H9 (cell line): ENCODE measurements at regions not wholly inside any gene's neighbourhood (a gene's known extent, or its start where the extent isn't known, plus 50 kb on each side); places are given as distances from the start of the nearest gene placed in this dataset.

ENCODE experiments used
- DNase-seq: peaks from one replicate; pipeline ENCODE4 v3.0.0-alpha.2; 2017
- H2AFZ ChIP-seq: one replicate; pipeline ENCODE4 v1.6.1; 2013; ENCODE audit warnings: mild to moderate bottlenecking, low read length, control low read depth, moderate library complexity
- H2AK5ac ChIP-seq: 2 replicates; pipeline ENCODE4 v1.6.1; 2013; ENCODE audit warnings: low read length, control low read depth, mixed read lengths; ENCODE audit not compliant: insufficient read length
- H2BK120ac ChIP-seq: one replicate; pipeline ENCODE4 v1.6.1; 2013; ENCODE audit warnings: low read depth, mild to moderate bottlenecking, low read length, control low read depth, inconsistent platforms; ENCODE audit not compliant: poor library complexity, severe bottlenecking
- H2BK12ac ChIP-seq: 2 replicates; pipeline ENCODE4 v1.6.1; 2013; ENCODE audit warnings: low read length, control low read depth, mixed read lengths, low read depth; ENCODE audit not compliant: insufficient read length
- H2BK15ac ChIP-seq: 2 replicates; pipeline ENCODE4 v1.6.1; 2013; ENCODE audit warnings: low read depth, low read length, control low read depth
- H2BK20ac ChIP-seq: one replicate; pipeline ENCODE4 v1.6.1; 2013; ENCODE audit warnings: low read depth, mild to moderate bottlenecking, low read length, control low read depth, inconsistent platforms; ENCODE audit not compliant: poor library complexity, severe bottlenecking
- H2BK5ac ChIP-seq: 2 replicates; pipeline ENCODE4 v1.6.1; 2013; ENCODE audit warnings: low read length, control low read depth, mixed read lengths; ENCODE audit not compliant: insufficient read length
- H3K14ac ChIP-seq: 2 replicates; pipeline ENCODE4 v1.6.1; 2013; ENCODE audit warnings: low read length, control low read depth; ENCODE audit not compliant: insufficient read depth
- H3K18ac ChIP-seq: 2 replicates; pipeline ENCODE4 v1.6.1; 2013; ENCODE audit warnings: low read depth, mild to moderate bottlenecking, mixed read lengths, low read length, control low read depth; ENCODE audit not compliant: insufficient read length
- H3K23ac ChIP-seq: 2 replicates; pipeline ENCODE4 v1.6.1; 2013; ENCODE audit warnings: low read length, control low read depth, mixed read lengths, low read depth; ENCODE audit not compliant: insufficient read length
- H3K23me2 ChIP-seq: 2 replicates; pipeline ENCODE4 v1.6.1; 2013; ENCODE audit warnings: low read depth, mild to moderate bottlenecking, mixed read lengths, low read length, control low read depth; ENCODE audit not compliant: insufficient read length, poor library complexity, severe bottlenecking
- H3K27ac ChIP-seq: 2 replicates; pipeline ENCODE4 v1.5.1; 2013; ENCODE audit warnings: low read length, control low read depth, mixed read lengths, low read depth; ENCODE audit not compliant: insufficient read length
- H3K27me3 ChIP-seq: 2 replicates; pipeline ENCODE4 v1.6.1; 2013; ENCODE audit warnings: low read length, control low read depth, inconsistent platforms; ENCODE audit not compliant: insufficient read depth
- H3K4ac ChIP-seq: 2 replicates; pipeline ENCODE4 v1.6.1; 2013; ENCODE audit warnings: low read depth, mild to moderate bottlenecking, control low read depth, inconsistent platforms, low read length, moderate library complexity
- H3K4me1 ChIP-seq: 2 replicates; pipeline ENCODE4 v1.6.1; 2013; ENCODE audit warnings: low read length, control low read depth, inconsistent platforms; ENCODE audit not compliant: insufficient read depth
- H3K4me2 ChIP-seq: 2 replicates; pipeline ENCODE4 v1.6.1; 2013; ENCODE audit warnings: low read length, control low read depth, mixed read lengths; ENCODE audit not compliant: insufficient read length, insufficient read depth
- H3K56ac ChIP-seq: 2 replicates; pipeline ENCODE4 v1.6.1; 2013; ENCODE audit warnings: low read depth, mild to moderate bottlenecking, mixed read lengths, low read length, control low read depth; ENCODE audit not compliant: insufficient read length
- H3K79me1 ChIP-seq: 2 replicates; pipeline ENCODE4 v1.6.1; 2013; ENCODE audit warnings: low read depth, mild to moderate bottlenecking, moderate library complexity, low read length, control low read depth, inconsistent platforms; ENCODE audit not compliant: insufficient read depth, poor library complexity, severe bottlenecking
- H3K79me2 ChIP-seq: 2 replicates; pipeline ENCODE4 v1.6.1; 2013; ENCODE audit warnings: low read length, control low read depth, inconsistent platforms; ENCODE audit not compliant: insufficient read depth
- H3K9ac ChIP-seq: 2 replicates; pipeline ENCODE4 v1.6.1; 2013; ENCODE audit warnings: low read length, control low read depth, mixed read lengths; ENCODE audit not compliant: insufficient read length; ENCODE audit errors: extremely low read depth
- H3K9me3 ChIP-seq: one replicate; pipeline ENCODE4 v1.6.1; 2013; ENCODE audit warnings: low read depth, low read length, inconsistent platforms; ENCODE audit not compliant: control insufficient read depth
- H3T11ph ChIP-seq: one replicate; pipeline ENCODE4 v1.6.1; 2013; ENCODE audit warnings: mild to moderate bottlenecking, low read length, control low read depth, inconsistent platforms
- H4K20me1 ChIP-seq: one replicate; pipeline ENCODE4 v1.6.1; 2013; ENCODE audit not compliant: control insufficient read depth, insufficient read length, insufficient read depth
- H4K5ac ChIP-seq: 2 replicates; pipeline ENCODE4 v1.6.1; 2013; ENCODE audit warnings: low read depth, mild to moderate bottlenecking, mixed read lengths, low read length, control low read depth; ENCODE audit not compliant: insufficient read length
- H4K8ac ChIP-seq: replicated peaks from 2 replicates; pipeline ENCODE4 v1.6.1; 2013; ENCODE audit warnings: low read length, control low read depth, mixed read lengths, low read depth; ENCODE audit not compliant: insufficient read length
- H4K91ac ChIP-seq: 2 replicates; pipeline ENCODE4 v1.6.1; 2013; ENCODE audit warnings: low read depth, mild to moderate bottlenecking, moderate library complexity, mixed read lengths, low read length, control low read depth; ENCODE audit not compliant: insufficient read length
- H3K27ac Mint-ChIP-seq, 3 experiments: 2 replicates in 2 of 3; 3 replicates in 1 of 3; pipeline ENCODE4 v1.8.0; 2020 to 2021; ENCODE audit warnings: mixed read lengths in 3 of 3, mild to moderate bottlenecking in 1 of 3, moderate library complexity in 1 of 3
- H3K27me3 Mint-ChIP-seq: 2 replicates; pipeline ENCODE4 v1.8.0; 2021; ENCODE audit warnings: low read depth, mild to moderate bottlenecking, moderate library complexity, mixed read lengths
- H3K36me3 Mint-ChIP-seq, 3 experiments: 2 replicates in 2 of 3; 3 replicates in 1 of 3; pipeline ENCODE4 v1.8.0; 2020 to 2021; ENCODE audit warnings: low read depth in 3 of 3, mixed read lengths in 3 of 3; ENCODE audit not compliant: insufficient read depth in 1 of 3
- H3K4me1 Mint-ChIP-seq, 2 experiments: 2 replicates each; pipeline ENCODE4 v1.8.0; 2020; ENCODE audit warnings: mixed read lengths in 2 of 2
- H3K4me3 Mint-ChIP-seq, 2 experiments: 2 replicates in 1 of 2; 3 replicates in 1 of 2; pipeline ENCODE4 v1.8.0; 2020 to 2021; ENCODE audit warnings: mild to moderate bottlenecking in 2 of 2, mixed read lengths in 2 of 2, moderate library complexity in 1 of 2
- H3K9me3 Mint-ChIP-seq, 2 experiments: 2 replicates in 1 of 2; 3 replicates in 1 of 2; pipeline ENCODE4 v1.8.0; 2020; ENCODE audit warnings: mild to moderate bottlenecking in 2 of 2, mixed read lengths in 2 of 2, moderate library complexity in 1 of 2
- WGBS: extraction: QIAGEN DNeasy Blood & Tissue Kit; methylation state at CpG from one replicate; pipeline ENCODE4 v1.1.7; 2013; ENCODE audit warnings: missing lambda C conversion rate, low lambda C conversion rate, mixed read lengths; ENCODE audit not compliant: insufficient read length; ENCODE audit errors: extremely low coverage; 5-methylcytosine and 5-hydroxymethylcytosine counted together
- TF ChIP-seq, protein P1 (sequence below): fragments of 200-600 bp; sonication (generic); conservative IDR thresholded peaks from 3 replicates; pipeline ENCODE4 v1.8.0; 2021; ENCODE audit warnings: antibody characterized with exemption, mild to moderate bottlenecking

DNA sequence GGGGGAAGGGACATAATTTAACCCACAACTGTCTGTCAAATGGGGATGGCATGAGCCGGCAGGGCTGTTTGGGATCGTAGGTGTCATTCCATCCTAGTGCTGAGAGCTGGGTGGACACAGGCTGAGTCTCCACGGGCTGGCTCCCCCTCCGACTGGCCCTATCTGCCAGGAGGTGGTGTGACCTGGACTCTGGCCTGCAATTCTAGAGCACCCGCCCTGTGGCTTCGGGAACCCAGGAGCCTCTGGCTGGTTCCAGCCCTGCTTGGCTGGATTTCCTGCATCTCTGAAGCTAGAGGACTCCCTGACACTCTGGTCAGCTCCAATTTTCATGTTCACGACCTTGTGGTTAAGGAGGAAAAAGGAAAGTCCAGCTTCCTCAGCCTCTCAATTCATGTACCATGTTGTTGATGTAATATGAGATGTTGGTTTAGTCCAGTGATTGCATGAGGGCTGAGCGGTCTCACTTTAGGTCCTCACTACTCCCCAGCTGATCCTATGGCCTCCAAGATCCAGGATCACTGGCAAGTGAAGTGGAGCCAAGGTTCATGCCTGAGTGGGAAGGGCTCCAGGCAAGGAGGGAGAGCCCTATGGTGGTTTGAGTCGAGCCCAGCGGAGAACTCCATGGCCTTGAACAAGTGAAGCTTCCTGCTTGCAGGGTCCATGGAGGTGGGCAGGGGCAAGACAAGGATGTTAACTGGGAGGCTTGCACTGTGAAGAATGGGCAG, 169.1 kb downstream of the NDUFA10 start:
- Histone ChIP-seq H2AFZ (no peak overlapping the region), H3K79me1 (no peaks in the 10 kb centered on the region), H2BK5ac (no peak overlapping the region), H2BK12ac (no peak overlapping the region), H3K27me3 (no peaks in the 10 kb centered on the region), H4K20me1 (no peaks in the 10 kb centered on the region), H2BK15ac (no peak overlapping the region), H4K5ac (no peak overlapping the region), H3K4me1 (no peaks in the 10 kb centered on the region), H3K9ac (no peak overlapping the region), H3K27ac (no peak overlapping the region), H3K23ac (no peak overlapping the region), H3K56ac (no peak overlapping the region), H3K23me2 (no peaks in the 10 kb centered on the region), H3K4ac (no peak overlapping the region), H3T11ph (no peak overlapping the region), H3K14ac (no peak overlapping the region), H2BK20ac (no peak overlapping the region), H4K8ac (no peak overlapping the region), H3K9me3 (peaks cover 10% of the 10 kb centered on the region), H3K4me2 (no peak overlapping the region), H2BK120ac (no peak overlapping the region), H3K18ac (no peak overlapping the region), H4K91ac (no peak overlapping the region), H3K79me2 (no peaks in the 10 kb centered on the region), H2AK5ac (no peak overlapping the region)
- no CpG with 5 or more reads among the region's 10 CpGs for WGBS
- Mint-ChIP-seq H3K27ac (no peak overlapping the region), H3K27me3 (peaks cover 11% of the 10 kb centered on the region), H3K4me1 (no peaks in the 10 kb centered on the region), H3K36me3 (peaks cover 0 to 6% (median 3%) of the 10 kb centered on the region in 3 experiments; a peak in 4 of 7 replicates), H3K9me3 (peaks cover 19 to 22% of the 10 kb centered on the region in 2 experiments), H3K4me3 (no peak overlapping the region)
- TF ChIP-seq, protein P1, sequence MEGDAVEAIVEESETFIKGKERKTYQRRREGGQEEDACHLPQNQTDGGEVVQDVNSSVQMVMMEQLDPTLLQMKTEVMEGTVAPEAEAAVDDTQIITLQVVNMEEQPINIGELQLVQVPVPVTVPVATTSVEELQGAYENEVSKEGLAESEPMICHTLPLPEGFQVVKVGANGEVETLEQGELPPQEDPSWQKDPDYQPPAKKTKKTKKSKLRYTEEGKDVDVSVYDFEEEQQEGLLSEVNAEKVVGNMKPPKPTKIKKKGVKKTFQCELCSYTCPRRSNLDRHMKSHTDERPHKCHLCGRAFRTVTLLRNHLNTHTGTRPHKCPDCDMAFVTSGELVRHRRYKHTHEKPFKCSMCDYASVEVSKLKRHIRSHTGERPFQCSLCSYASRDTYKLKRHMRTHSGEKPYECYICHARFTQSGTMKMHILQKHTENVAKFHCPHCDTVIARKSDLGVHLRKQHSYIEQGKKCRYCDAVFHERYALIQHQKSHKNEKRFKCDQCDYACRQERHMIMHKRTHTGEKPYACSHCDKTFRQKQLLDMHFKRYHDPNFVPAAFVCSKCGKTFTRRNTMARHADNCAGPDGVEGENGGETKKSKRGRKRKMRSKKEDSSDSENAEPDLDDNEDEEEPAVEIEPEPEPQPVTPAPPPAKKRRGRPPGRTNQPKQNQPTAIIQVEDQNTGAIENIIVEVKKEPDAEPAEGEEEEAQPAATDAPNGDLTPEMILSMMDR, result no peak
- no peak for DNase-seq
